NCI-H524 (cell line): ENCODE measurements at regions not wholly inside any gene's neighbourhood (a gene's known extent, or its start where the extent isn't known, plus 50 kb on each side); places are given as distances from the start of the nearest gene placed in this dataset.

ENCODE experiments used
- DNase-seq, 2 experiments: peaks; one replicate each; lab custom pipeline; 2025; lab: John Stamatoyannopoulos, UW

DNA sequence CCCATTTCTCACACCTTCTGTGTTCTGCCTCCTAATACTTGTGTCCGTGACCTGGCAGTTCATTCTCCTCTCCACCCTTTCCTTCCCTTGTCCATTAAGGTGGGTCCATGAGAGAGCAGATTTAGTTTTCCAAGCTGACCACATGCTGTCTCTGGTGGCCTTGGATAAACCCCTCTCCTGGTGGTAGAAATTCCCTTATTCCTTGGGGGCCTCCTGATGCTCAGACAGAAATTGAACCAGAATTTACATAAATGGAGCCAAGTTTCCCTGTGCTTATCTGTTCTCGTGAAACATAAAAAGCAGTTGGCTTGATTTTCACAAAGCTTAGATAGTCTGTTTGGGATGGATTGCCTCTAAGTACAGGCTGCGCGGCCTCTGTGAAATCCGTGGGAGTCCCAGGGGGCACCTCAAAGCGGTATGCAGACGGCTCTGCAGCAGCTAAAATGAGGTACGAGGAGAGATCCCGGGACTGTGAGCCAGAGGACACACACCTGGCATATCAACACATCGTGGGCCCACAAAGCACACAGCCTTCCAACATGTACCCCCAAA, 101.0 kb upstream of the NMNAT3 start:
- no peak for DNase-seq

DNA sequence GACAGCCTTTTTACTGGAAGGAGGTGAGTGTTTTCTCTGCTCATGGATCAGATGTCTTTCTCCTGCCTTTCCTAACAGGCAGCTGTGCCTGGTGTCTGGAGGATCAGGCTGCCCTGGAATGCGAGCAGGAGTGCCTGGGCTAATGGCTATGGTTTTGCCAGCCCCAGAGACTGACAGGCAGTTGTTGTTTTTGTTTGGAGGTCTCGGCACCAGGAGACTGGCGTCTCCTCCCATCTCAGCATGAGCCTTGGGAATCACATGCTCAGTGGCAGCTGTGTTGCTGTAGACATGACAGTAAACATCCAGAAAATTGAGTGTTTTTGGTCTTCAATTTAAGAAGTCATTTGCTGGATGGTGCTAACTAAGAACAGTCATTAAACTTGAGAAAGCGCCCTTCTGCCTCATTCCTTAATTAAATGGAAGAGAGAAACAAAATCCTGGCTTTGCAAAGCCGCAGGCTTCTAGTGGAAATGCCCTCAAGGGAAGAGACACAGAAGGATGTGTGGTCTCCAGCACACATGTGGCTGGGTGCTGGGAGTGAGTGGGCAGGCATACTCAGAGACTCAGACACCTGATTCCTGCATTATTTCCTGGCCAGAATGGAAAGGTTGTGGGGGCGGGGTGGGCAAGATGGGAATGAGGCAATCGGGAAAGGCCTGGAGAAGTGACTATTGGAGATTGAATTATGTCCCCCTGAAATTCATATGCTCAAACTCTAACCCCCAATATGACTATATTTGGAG, 97.0 kb upstream of the NMNAT3 start:
- peak in 1 of 2 experiments; percentile 31 for DNase-seq

DNA sequence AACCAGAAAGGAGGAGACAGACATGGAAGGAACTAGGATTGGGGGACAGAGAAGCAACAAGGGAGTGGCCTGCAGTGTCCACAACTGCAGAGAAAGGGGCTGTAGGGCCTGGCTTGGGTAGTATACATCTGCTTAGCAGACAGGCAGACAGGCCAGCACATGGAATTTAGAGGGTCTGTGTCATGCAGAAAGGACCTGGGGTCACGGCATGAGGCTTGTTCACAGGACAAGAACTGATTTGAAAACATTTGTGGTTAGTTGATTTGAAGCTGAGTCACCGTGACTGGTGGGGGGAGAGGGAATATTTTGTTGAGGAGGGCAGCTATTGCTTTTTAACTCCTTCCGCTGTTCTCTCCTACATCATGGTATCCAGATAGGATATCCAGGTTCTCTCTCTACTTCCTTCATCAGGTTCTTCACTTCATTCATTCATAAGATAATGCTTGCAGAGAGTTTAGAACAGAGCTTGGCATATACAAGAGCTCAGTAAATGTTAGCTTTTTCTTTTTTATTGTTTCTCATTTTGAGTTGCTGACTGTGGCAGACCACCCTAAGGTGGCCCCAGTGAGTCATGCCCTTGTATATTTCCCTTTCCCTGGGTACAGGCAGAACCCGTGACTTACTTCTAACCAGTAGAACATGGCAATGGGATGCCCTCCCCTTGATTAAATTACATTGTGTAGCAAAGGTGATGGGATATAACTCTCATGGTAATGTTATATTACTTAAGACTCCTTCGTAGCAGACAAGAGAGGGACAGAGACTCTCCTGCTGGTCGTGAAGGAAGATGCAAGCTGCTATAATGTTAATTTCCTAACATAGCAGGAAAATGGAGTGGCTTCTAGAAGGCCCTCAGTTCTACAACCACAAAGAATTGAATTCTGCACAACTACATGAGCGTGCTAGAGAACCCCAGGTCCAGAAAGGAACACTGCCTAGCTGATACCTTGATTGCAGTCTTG, 95.0 kb upstream of the NMNAT3 start:
- no peak for DNase-seq

DNA sequence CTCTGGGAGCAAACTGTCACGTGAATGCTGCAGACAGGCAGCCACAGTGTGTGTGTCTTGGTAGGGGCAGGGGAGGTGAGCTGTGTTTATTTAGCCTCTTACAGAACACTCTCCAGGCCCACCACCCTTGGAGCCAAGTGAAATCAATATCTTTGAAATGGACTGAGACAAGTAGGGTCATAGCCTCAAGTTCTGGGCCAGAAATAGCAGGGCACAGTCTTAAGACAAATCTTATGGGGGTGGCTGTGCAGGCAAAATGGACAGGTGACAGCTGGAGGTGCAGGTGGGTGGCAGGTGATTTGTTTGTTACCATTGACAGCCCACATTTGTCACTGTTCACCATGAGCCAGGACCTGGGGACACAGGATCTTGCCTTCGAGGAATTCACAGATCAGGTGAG, 93.6 kb upstream of the NMNAT3 start:
- DNase-seq = no peak

DNA sequence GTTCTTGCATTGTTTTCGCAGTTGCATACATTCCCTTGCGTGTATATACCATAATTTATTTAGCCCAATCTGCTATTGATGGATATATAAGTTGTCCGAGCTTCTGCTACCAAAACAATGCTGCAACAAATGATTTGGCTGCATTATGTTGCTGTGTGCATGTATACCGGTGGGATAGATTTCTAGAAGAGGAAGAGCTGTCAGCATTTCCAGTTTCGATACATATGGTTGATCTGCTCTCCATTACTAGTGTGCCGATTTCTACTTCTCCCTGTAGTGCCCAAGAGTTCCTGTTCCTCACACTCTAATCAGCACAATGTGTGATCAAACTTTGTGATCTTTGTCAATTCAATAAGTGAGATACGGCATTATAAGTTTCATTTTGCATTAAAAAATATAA, 92.8 kb upstream of the NMNAT3 start:
- no peak for DNase-seq

DNA sequence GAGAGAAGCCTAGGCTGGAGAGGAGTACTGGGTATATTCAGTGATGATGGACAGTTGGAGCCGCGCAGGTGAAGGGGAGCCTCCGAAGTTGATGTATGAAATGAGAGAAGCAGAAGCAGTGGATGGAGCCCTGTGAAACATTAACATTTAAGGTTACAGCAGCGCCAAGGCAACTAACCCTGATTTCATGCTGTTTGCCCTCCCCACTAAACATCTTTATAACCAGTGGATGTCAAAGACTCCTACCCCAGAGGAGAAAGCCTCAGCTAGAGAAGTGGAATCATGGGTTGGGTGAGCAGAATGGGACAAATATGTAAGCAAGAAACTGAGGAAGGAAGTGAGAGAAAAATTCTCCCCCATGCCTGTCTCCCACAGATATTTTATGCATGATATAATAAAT, 92.0 kb upstream of the NMNAT3 start:
- no peak for DNase-seq

DNA sequence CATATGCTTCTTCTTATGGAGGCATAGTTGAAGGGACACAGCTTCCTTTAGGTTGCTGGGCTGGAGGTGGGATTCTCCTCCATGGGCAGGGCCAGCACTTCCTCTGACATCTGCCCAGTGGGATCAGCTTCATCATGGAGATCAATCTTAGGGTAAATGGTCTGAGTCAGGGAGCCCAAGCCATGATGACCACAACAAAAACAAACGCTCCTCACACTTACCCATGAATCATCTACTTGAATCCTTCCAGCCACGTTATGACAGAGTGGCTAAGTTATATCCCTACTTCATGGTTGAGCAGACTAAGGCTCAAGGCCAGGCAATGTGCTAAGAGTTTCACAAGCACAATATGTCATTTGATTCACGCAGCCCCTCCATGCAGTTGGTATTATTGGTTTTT, 87.2 kb upstream of the NMNAT3 start:
- no peak for DNase-seq

DNA sequence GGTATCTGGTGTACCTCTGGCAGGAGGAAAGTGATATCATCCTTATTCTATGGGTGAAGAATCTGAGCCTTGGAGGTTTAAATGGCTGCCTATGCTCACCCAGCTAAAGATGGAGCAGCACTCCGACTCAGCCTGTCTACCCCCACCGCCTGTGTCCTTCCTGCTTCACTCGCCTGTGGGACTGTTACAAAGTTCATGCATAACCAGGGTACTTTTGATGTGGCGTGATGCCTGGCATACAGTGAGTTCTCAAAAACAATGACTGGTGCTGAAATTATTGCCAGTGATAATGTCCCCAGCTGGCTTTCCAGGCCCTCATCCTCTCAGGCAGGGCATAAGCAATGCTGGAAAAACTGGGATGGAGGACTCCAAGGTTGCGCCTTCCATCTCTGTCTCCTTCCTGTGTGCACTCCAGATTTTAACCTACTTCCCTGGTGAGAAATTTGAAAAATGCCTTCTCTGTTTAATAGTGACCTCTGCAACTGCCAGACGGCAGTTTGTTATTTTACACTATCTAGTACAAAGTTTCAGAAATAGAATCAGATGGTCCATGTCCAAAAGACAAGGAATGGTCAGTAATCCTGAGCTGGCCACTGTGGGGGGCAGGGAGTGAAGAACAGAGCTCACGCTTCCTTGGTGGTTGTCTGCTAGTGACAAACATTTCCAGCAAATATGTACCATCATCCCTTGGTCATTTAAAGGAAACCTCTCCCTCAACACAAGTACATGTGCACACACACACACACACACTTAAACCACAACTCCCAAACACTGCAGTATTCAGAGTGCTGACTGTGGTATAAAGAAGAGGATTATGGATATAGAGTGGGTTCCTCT, 86.5 kb upstream of the NMNAT3 start:
- no peak for DNase-seq

DNA sequence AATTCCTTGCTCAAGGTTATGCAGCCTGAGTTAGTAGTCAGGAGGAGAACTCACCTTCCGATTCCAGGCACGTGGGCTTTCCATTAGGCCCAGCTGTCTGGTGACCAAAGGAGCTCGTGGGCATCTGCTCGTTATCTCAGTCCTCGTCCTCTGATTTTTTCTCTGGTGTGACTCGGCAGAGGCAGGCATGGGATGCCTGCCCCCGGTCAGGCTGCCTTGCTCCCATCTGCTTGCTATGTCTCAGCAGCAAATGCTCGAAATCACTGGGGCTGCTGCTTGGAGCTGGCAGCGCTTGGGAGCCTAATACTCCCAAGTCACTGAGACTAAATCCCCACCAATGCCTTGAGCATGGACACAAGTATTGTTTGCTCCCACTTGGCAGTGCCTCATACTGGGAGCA, 84.5 kb upstream of the NMNAT3 start:
- peak; percentile 31 to 62 for DNase-seq

DNA sequence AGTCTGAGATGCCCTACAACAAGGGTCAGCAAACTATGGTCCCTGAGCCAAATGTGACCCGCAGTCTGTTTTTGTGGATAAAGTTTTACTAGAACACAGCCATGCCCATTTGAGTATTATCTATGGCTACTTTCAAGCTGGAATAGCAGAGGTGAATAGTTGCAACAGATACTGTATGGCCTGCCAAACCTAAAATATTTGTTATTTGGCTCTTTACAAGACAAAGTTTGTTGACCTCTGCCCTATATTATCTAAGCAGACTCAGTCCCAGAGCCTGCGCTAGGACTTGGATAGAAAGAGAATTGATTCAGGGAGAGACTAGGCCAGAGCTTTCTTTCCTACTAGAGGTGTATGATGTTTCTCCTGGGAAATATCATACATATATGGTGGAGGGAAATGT, 81.7 kb upstream of the NMNAT3 start:
- no peak for DNase-seq

DNA sequence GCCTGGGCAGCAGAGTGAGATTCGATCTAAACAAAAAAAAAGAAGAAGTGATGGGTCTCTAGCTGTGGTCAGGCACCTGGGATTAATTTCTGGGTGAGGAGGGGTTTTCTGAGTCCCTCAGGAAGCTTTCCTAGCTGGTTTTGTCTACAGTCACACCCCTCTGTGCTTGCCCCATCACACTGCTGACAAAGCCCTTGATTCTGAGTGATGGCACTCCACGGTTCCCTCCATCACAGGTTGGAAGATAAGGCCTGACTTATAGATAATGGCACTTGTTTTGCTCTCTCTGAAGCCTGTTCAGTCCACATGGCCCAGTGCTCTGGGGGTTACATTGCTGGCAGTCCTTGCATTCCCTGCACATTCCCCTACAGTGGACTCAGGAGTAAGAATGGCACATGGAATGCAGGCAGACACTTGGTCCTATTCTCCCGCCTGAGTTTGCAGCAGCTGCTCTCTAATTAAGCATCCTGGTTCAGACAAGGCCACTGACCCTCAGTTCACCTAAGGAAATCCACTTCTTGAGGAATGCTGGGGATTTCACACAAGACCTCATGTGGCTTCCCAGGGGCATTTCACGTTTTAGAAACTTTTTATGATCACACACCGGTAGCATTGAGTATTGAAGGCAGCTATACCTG, 81.0 kb upstream of the NMNAT3 start:
- DNase-seq = no peak

DNA sequence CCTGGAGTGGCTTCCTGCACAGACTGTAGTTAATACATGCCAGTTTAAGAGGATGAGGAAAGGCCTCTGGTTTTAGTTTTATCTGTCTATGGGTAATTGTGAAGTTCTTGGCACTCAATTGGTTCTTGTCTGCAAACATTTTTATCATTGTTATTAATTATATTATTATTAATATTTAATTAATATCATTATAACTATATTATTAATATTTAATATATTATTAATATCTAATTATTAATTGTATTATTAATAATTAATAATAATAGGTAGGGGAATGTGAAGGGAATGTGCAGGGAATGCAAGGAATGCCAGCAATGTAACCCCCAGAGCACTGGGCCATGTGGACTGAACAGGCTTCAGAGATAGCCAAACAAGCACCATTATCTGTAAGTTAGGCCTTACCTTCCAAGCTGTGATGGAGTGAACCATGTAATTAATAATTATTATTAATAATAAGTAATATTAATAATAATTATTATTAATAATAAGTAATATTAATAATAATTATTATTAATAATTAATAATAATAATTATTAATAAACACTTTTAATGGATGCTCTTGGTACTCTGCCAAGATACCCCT, 79.8 kb upstream of the NMNAT3 start:
- no peak for DNase-seq

DNA sequence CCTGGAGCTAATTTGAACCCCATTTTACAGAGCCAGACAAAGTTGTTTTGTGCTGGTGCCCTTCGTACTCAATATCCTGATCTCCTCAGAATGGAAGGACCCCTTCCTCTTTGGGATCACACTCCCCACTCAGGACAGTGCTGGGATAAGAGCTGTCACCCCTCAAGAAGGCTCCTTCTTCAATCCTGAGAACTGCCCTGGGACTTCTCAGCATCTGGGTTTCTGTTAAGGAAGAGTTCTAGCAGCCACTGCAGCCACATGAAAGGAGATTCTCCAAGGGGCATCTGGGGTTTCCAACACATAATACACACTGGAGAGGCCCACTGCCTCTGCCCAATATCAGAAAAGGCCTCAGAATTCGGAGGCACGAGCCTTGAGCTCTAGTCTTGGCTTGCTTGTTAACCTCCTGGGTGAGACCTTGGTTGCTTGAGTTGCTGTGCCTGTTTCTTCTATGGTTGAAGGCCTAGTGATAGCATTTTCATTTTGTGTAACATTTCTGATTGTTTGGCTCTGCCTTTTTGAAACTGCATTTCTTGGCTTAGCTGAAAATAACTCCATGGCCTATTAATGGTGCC, 78.8 kb upstream of the NMNAT3 start:
- DNase-seq = no peak

DNA sequence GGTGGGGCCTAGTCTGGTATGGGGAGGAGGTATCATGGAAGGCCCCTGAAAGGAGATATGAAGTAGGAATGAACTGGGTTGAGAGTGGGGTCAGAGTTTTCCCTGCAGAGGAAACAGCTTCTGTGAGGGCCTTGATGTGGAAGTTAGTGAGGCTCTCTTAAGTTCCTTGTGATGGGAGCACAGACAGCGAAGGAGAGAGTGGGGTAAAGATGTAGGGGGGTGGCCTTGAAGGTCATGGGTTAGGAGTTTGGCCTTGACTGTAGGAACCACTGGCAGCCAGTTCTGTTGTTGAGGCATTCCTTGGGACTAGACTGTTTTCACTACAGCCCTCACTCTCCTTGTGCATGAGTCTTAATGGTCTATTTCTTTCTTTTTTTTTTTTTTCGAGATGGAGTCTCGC, 77.8 kb upstream of the NMNAT3 start:
- DNase-seq = no peak

DNA sequence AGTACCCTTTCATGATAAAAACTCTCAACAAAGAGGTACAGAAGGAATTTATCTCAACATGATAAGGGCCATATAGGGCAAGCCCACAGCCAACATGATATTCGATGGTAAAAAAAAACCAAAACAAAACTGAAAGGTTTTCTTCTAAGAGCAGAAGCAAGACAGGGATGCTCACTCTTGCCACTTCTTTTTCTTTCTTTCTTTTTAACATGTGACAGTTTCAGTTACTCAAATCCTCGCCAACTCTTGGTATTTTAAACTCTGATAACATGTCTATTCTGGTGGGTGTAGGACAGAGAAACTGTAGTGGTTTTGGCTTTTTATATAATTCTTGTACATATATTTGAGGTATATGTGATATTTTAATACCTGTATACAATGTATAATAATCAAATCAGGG, 74.0 kb upstream of the NMNAT3 start:
- no peak for DNase-seq

DNA sequence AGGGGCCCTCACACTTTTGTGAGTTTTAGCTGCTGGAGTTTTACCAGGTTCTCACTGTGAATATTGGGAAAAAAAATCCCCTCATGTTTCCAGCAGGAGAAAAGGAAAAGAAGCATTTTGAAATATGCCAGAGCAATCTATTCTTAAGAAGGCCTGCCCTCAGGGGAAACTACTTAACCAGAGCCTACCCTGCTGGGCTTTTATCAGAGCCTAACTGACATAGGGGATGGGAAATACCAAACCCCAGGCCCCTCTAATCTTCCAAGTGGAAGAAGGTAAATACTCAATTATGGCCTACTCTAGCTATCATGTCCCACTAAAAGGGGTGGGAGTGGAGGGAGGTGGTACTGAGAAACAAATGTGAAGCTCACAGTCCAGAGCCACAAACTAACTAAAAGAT, 68.7 kb upstream of the NMNAT3 start:
- no peak for DNase-seq

DNA sequence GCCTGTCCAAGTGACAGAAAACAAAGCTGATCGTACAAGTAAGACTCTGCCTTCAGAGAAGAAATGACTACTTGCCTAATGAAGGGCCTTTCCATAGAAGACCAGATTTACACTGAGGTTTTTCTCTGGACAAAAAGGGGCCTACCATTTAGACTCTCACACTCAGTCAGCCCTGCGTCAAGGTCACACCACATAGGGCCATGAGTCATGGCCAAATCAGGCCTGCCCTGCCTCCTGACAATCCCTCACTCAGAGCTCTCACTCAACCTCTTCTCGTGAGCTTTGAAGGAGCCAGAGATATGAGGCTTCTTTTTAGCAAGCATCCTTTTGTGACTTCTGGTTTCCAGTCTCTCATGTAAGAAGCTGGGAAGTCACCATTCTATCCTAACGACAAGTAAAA, 68.1 kb upstream of the NMNAT3 start:
- DNase-seq = no peak

DNA sequence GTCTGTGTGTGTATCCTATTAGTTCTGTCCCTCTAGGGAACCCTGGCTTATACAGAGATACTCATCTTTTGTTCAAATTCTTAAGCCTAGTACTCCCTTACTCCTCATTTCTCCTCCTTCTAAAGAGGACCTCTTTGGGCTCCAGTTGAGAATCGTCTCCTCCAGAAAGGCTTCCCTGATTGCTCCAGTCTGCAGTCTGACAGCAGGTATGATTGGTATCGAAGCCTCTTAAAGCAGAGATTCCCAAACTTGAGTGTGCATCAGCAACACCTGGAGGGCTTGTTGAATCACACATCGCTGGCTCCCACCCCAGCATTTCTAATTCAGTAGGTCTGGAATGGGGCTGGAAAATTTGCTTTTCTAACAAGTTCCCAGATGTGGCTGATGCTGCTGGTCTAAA, 60.9 kb upstream of the NMNAT3 start:
- DNase-seq = no peak

DNA sequence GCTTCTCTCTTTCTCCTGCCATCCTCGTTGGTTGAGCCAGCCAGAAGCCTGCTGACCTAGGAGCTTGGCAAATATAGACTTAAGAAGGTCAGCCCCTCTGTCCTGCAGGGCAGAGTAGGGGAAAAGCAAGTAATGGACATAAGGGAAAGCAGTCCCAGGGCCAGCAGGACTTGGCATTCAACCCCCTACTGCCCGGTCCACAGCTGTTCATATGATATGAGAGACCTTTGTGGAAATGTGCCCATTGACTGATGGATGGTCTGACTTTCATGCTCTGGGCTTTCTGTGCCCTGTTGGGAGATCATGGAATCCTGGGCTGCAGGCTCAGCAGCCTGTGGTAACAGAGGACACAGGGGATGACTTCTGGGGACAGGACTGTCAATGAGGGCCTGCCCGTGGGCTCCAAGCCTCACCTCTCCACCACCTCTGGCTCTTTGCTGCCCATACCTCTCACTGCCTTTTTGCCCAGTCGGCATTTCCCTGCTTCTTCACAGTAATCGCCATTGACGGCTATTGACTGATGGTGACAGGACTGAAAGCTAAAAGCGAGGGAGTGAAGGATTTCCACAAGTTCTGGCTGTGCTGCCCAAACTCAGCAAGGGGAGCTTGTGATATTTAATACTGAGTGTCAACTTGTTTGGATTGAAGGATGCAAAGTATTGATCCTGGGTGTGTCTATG, 60.0 kb upstream of the NMNAT3 start:
- DNase-seq = no peak

DNA sequence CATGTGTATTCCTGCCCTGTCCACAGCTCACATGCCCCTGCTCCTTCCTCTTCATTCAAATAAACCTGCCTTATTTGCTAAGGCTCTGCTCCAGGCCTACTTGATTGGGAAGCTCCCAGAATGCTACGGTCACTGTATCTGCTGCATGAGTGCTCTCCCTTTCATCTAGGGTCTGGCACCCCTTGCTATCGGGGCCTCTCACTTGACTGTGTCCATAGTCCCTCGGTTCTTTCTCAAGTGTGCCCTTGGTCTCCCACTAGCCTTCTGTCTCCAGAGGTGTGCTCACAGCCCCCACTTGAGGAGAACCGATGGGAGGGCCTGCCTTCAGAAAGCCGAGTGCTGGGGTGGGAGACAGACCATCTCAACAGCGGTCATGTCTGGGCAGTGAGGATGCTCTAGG, 57.4 kb upstream of the NMNAT3 start:
- no peak for DNase-seq
